Panc1 (cell line): ENCODE measurements at regions not wholly inside any gene's neighbourhood (a gene's known extent, or its start where the extent isn't known, plus 50 kb on each side); places are given as distances from the start of the nearest gene placed in this dataset.

Experiments
- ATAC-seq: fragments of 200-7000 bp; cut with Tn5 transposase; 2 replicates; pipeline ENCODE4 v1.9.1; 2020; ENCODE audit warnings: mild to moderate bottlenecking, moderate library complexity
- BruUV-seq: library from RNA; stranded (reverse); fragments of 400-500 nt; replicated peaks from 2 replicates; lab custom pipeline; 2021; lab: Mats Ljungman, UMichigan
- CTCF ChIA-PET: fragments of 300-600 bp; sonication (Branson Sonifier 250); formaldehyde crosslinking; loops from one replicate; lab custom pipeline; 2022; ENCODE audit warnings: antibody characterized with exemption; lab: Charles Lee
- POLR2A ChIA-PET: fragments of 300-600 bp; sonication (Branson Sonifier 250); formaldehyde crosslinking; loops from one replicate; lab custom pipeline; 2022; ENCODE audit warnings: antibody characterized with exemption; lab: Charles Lee
- DNase-seq: peaks from one replicate; pipeline ENCODE4 v3.0.0-alpha.2; 2010; ENCODE audit warnings: low read depth, low spot score
- H3K27ac ChIP-seq: 2 replicates; pipeline ENCODE4 v1.5.1; 2011; ENCODE audit warnings: mild to moderate bottlenecking, low read length, inconsistent platforms
- H3K27me3 ChIP-seq: fragments of 200-500 bp; sonication (Bioruptor generic); 2 replicates; pipeline ENCODE4 v1.6.0; 2014; ENCODE audit warnings: low read length, inconsistent platforms; ENCODE audit not compliant: control insufficient read depth, insufficient read depth
- H3K36me3 ChIP-seq: fragments of 200-500 bp; sonication (Bioruptor generic); 2 replicates; pipeline ENCODE4 v1.5.1; 2014; ENCODE audit warnings: inconsistent platforms, mild to moderate bottlenecking, low read length, moderate library complexity; ENCODE audit not compliant: control insufficient read depth, insufficient read depth
- H3K4me1 ChIP-seq: 2 replicates; pipeline ENCODE4 v1.5.1; 2011; ENCODE audit warnings: inconsistent platforms, mild to moderate bottlenecking, low read length, moderate library complexity; ENCODE audit not compliant: control insufficient read depth, insufficient read depth
- H3K4me3 ChIP-seq, 2 experiments: 2 replicates each; pipeline ENCODE4 v1.5.1; 2011 to 2012; ENCODE audit warnings: low read depth in 2 of 2, low read length in 2 of 2, mild to moderate bottlenecking in 2 of 2, inconsistent platforms in 1 of 2, moderate library complexity in 1 of 2
- H3K9me3 ChIP-seq: fragments of 200-500 bp; sonication (Bioruptor generic); 2 replicates; pipeline ENCODE4 v1.5.1; 2014; ENCODE audit warnings: low read depth, mild to moderate bottlenecking, inconsistent platforms, low read length, moderate library complexity; ENCODE audit not compliant: control insufficient read depth, insufficient read depth
- CTCF ChIP-seq: fragments of 450-650 bp; IDR thresholded peaks from 2 replicates; pipeline ENCODE4 v1.5.1; 2017; ENCODE audit warnings: mild to moderate bottlenecking
- POLR2AphosphoS5 ChIP-seq: IDR thresholded peaks from 2 replicates; pipeline ENCODE4 v1.6.1; 2012; ENCODE audit warnings: mild to moderate bottlenecking, low read depth, low read length, moderate library complexity
- REST ChIP-seq, 2 experiments: IDR thresholded peaks; 2 replicates each; pipeline ENCODE4 v1.6.1; 2011 to 2012; ENCODE audit warnings: low read depth in 2 of 2, control low read depth in 1 of 2, low read length in 1 of 2, mild to moderate bottlenecking in 1 of 2, moderate library complexity in 1 of 2; ENCODE audit not compliant: insufficient read depth in 1 of 2
- SIN3A ChIP-seq: IDR thresholded peaks from 2 replicates; pipeline ENCODE4 v1.6.1; 2012; ENCODE audit warnings: low read depth, mild to moderate bottlenecking, low read length, moderate library complexity, borderline replicate concordance; ENCODE audit not compliant: insufficient read depth
- TCF7L2 ChIP-seq: IDR thresholded peaks from 2 replicates; pipeline ENCODE4 v1.6.1; 2011; ENCODE audit warnings: mild to moderate bottlenecking, low read depth, low read length, inconsistent platforms
- in situ Hi-C: cut with HindIII; loops from 2 replicates; pipeline ENCODE4 v1.10.0; 2016; ENCODE audit warnings: low sequenced_read_pairs, low pct_unique_long_range_greater_than_20kb
- intact Hi-C: fragments of 100-400 bp; cut with micrococcal nuclease; formaldehyde crosslinking; loops from one replicate; pipeline ENCODE4 v1.10.0; 2022; ENCODE audit not compliant: unreplicated experiment

DNA sequence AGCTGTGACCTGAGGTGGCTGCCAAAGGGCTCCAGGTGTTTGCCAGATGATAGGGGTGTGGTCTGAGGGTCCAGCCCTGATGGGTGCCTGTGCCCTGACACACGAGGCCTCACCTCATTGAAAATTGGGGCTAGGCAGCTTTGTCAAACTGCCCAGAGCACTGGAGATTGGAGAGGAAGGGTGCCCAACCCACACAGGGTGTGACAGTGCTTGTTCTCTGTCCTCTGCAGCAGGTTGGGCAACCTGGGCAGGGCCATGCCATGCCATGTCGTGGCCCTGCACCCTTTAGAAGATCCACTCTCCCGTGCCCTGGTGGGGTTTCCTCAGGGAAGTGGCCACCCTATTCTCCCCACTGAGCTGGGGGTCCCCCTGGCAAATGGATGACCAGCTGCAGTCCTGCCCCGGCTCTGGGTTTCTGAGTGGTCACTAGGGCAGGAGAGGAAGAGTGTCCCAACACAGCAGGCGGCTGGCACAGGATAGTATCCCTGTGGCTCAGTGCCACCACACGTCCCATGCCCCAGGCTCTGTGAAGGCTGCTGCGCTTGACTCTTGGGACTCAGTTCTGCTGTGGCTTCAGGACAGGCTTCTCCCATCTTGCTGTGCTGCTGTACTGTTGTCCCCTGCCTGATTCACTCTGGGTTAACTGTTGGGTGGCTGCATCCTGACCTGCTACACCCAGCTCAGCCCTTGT, 100.8 kb upstream of the PITX1 start:
- intact Hi-C loops (no loop called here), in situ Hi-C loops (no loop called here)
- Histone ChIP-seq H3K4me3 (no peak overlapping the region), H3K27ac (no peak overlapping the region), H3K9me3 (no peaks in the 10 kb centered on the region), H3K36me3 (no peaks in the 10 kb centered on the region), H3K4me1 (no peaks in the 10 kb centered on the region), H3K27me3 (no peaks in the 10 kb centered on the region)
- ChIA-PET CTCF (no interaction called here), POLR2A (no interaction called here)
- TF ChIP-seq SIN3A = no peak
- no peak for TF ChIP-seq TCF7L2
- TF ChIP-seq CTCF = no peak
- TF ChIP-seq REST (IDR thresholded peaks at IDR 0.05; ENCODE audit: insufficient read depth in 1 of 2, low read depth in 2 of 2, low read length in 1 of 2) = no peak
- ATAC-seq (no peak), DNase-seq (no peak)
- no TSS peak for BruUV-seq

- no peaks in the 10 kb centered on the region for H3K9me3 ChIP-seq
- H3K4me3 ChIP-seq = no peak overlapping the region
- BruUV-seq = no TSS peak
- ChIA-PET POLR2A (no interaction called here), CTCF (no interaction called here)
- no peaks in the 10 kb centered on the region for H3K4me1 ChIP-seq
- no peaks in the 10 kb centered on the region for H3K36me3 ChIP-seq
- no peak for DNase-seq
- TF ChIP-seq CTCF (no peak), SIN3A (no peak), TCF7L2 (no peak), REST (IDR thresholded peaks at IDR 0.05; ENCODE audit: insufficient read depth in 1 of 2, low read depth in 2 of 2, low read length in 1 of 2) (no peak), POLR2AphosphoS5 (no peak)
- intact Hi-C loops (no loop called here), in situ Hi-C loops (no loop called here)
- H3K27ac ChIP-seq = no peak overlapping the region
- no peak for ATAC-seq
- H3K27me3 ChIP-seq = no peaks in the 10 kb centered on the region
These were observed 99.9 kb upstream of the PITX1 start for GRCh38 chr5:135133698-135134515.
